Fibroblast of lung (primary cell): ENCODE measurements at regions not wholly inside any gene's neighbourhood (a gene's known extent, or its start where the extent isn't known, plus 50 kb on each side); places are given as distances from the start of the nearest gene placed in this dataset.

Experiments used
- DNase-seq, 2 donors: peaks; one replicate each; pipeline versions ENCODE4 v3.0.0 to v3.0.0-alpha.2; 2010; ENCODE audit warnings: low read depth in 2 of 2
- H2AFZ ChIP-seq: 2 replicates; pipeline ENCODE4 v1.5.1; 2012; ENCODE audit warnings: low read length, control low read depth, inconsistent platforms
- H3K27ac ChIP-seq: 2 replicates; pipeline ENCODE4 v1.5.1; 2011; ENCODE audit warnings: low read length, control low read depth; ENCODE audit not compliant: insufficient read depth
- H3K27me3 ChIP-seq: 2 replicates; pipeline ENCODE4 v1.5.1; 2011; ENCODE audit warnings: mild to moderate bottlenecking, low read length; ENCODE audit not compliant: control insufficient read depth, insufficient read depth
- H3K36me3 ChIP-seq: 2 replicates; pipeline ENCODE4 v1.5.1; 2011; ENCODE audit warnings: low read length; ENCODE audit not compliant: control insufficient read depth, insufficient read depth
- H3K4me1 ChIP-seq: 2 replicates; pipeline ENCODE4 v1.5.1; 2011; ENCODE audit warnings: low read length; ENCODE audit not compliant: control insufficient read depth, insufficient read depth; ENCODE audit errors: extremely low read depth
- H3K4me2 ChIP-seq: 2 replicates; pipeline ENCODE4 v1.5.1; 2011; ENCODE audit warnings: low read length, control low read depth; ENCODE audit not compliant: insufficient read depth; ENCODE audit errors: extremely low read depth
- H3K4me3 ChIP-seq, 4 experiments: fragments of 200-600 bp in 1 of 4; sonication (generic) in 1 of 4; replicated peaks in 1 of 4; 2 replicates each; pipeline ENCODE4 v1.5.1; 2011 to 2016; ENCODE audit warnings: low read length in 4 of 4, low read depth in 3 of 4, mild to moderate bottlenecking in 3 of 4, control low read depth in 2 of 4, inconsistent platforms in 1 of 4, mixed read lengths in 1 of 4; ENCODE audit not compliant: insufficient read depth in 1 of 4; ENCODE audit errors: control extremely low read depth in 1 of 4
- H3K79me2 ChIP-seq: 2 replicates; pipeline ENCODE4 v1.5.1; 2012; ENCODE audit warnings: mild to moderate bottlenecking, low read length, inconsistent platforms; ENCODE audit not compliant: control insufficient read depth, insufficient read depth
- H3K9ac ChIP-seq: 2 replicates; pipeline ENCODE4 v1.5.1; 2011; ENCODE audit warnings: mild to moderate bottlenecking, low read length, control low read depth; ENCODE audit not compliant: insufficient read depth
- H3K9me3 ChIP-seq: 2 replicates; pipeline ENCODE4 v1.5.1; 2012; ENCODE audit warnings: low read depth, low read length; ENCODE audit not compliant: control insufficient read depth, insufficient read depth
- H4K20me1 ChIP-seq: 2 replicates; pipeline ENCODE4 v1.5.1; 2011; ENCODE audit warnings: low read length; ENCODE audit not compliant: control insufficient read depth, insufficient read depth; ENCODE audit errors: extremely low read depth
- EZH2 ChIP-seq: IDR thresholded peaks from 2 replicates; pipeline ENCODE4 v1.5.1; 2012; ENCODE audit warnings: low read length, control low read depth, mild to moderate bottlenecking; ENCODE audit errors: missing control alignments
- TF ChIP-seq, protein P1 (sequence below), 2 donors: IDR thresholded peaks in 1 of 2; conservative IDR thresholded peaks in 1 of 2; 1 replicate in 1 of 2; 2 replicates in 1 of 2; pipeline ENCODE4 v1.5.1; 2011 to 2012; ENCODE audit warnings: low read length in 2 of 2, control low read depth in 1 of 2, inconsistent platforms in 1 of 2, low read depth in 1 of 2, mild to moderate bottlenecking in 1 of 2

DNA sequence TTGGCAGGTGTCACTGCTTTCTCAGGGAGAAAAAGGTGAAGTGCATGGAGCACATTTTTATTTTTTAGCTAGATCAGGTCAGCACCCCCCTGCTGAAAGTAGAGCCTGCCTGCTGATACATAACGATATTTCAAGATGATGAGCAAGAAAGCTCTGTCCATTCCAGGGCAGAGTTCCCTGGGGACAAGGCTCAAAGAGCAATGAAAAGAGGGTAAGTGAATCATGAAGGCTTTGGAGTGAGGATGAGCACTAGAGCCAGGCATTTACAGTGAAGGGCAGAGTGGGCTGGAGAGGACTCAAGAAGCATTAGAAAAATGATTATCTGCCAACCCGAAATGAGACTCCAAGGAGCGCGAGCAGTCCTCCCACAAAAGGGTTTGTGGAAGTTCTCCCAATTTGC is 345.7 kb downstream of the TLE4 start:
- Histone ChIP-seq H3K9ac (no peak overlapping the region), H2AFZ (no peak overlapping the region), H3K4me3 (no peak overlapping the region), H3K9me3 (no peaks in the 10 kb centered on the region), H3K27me3 (no peaks in the 10 kb centered on the region), H3K4me2 (no peak overlapping the region), H3K27ac (no peak overlapping the region), H4K20me1 (no peaks in the 10 kb centered on the region), H3K79me2 (no peaks in the 10 kb centered on the region), H3K36me3 (no peaks in the 10 kb centered on the region), H3K4me1 (no peaks in the 10 kb centered on the region)
- TF ChIP-seq EZH2, result no peak
- TF ChIP-seq, protein P1, sequence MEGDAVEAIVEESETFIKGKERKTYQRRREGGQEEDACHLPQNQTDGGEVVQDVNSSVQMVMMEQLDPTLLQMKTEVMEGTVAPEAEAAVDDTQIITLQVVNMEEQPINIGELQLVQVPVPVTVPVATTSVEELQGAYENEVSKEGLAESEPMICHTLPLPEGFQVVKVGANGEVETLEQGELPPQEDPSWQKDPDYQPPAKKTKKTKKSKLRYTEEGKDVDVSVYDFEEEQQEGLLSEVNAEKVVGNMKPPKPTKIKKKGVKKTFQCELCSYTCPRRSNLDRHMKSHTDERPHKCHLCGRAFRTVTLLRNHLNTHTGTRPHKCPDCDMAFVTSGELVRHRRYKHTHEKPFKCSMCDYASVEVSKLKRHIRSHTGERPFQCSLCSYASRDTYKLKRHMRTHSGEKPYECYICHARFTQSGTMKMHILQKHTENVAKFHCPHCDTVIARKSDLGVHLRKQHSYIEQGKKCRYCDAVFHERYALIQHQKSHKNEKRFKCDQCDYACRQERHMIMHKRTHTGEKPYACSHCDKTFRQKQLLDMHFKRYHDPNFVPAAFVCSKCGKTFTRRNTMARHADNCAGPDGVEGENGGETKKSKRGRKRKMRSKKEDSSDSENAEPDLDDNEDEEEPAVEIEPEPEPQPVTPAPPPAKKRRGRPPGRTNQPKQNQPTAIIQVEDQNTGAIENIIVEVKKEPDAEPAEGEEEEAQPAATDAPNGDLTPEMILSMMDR (conservative IDR thresholded peaks at IDR 0.05 in 1 of 2, IDR thresholded peaks at IDR 0.05 in 1 of 2; ENCODE audit: low read depth in 1 of 2, low read length in 2 of 2), result no peak
- no peak for DNase-seq

DNA sequence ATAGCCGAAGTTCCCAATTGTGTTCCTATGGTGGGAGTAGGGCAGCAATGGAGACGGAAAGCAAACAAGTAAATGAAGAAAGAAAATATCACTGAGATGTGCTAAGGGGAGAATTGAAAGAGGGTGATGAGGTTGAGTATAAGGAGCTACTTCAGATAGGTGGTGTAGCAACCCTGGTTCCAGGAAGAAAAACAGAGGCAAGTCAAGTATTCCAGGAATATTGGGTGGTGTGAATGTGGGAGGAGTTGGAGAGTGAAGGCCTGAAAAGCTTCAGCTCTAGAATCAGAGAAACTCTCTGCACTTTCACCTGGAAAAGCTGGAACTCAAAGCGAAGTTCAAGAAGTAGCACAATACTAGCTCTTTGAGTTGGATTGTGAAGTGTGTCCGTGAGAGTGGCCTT is 342.1 kb downstream of the TLE4 start:
- no peak overlapping the region for H3K27ac ChIP-seq
- H3K4me3 ChIP-seq, result no peak overlapping the region
- H3K36me3 ChIP-seq, result no peaks in the 10 kb centered on the region
- no peak overlapping the region for H2AFZ ChIP-seq
- TF ChIP-seq EZH2, result no peak
- TF ChIP-seq, protein P1 (conservative IDR thresholded peaks at IDR 0.05 in 1 of 2, IDR thresholded peaks at IDR 0.05 in 1 of 2; ENCODE audit: low read depth in 1 of 2, low read length in 2 of 2), result no peak
- H4K20me1 ChIP-seq, result no peaks in the 10 kb centered on the region
- H3K4me2 ChIP-seq, result no peak overlapping the region
- H3K9ac ChIP-seq, result no peak overlapping the region
- DNase-seq, result no peak
- no peaks in the 10 kb centered on the region for H3K79me2 ChIP-seq
- H3K27me3 ChIP-seq, result no peaks in the 10 kb centered on the region
- H3K9me3 ChIP-seq, result no peaks in the 10 kb centered on the region
- H3K4me1 ChIP-seq, result no peaks in the 10 kb centered on the region

DNA sequence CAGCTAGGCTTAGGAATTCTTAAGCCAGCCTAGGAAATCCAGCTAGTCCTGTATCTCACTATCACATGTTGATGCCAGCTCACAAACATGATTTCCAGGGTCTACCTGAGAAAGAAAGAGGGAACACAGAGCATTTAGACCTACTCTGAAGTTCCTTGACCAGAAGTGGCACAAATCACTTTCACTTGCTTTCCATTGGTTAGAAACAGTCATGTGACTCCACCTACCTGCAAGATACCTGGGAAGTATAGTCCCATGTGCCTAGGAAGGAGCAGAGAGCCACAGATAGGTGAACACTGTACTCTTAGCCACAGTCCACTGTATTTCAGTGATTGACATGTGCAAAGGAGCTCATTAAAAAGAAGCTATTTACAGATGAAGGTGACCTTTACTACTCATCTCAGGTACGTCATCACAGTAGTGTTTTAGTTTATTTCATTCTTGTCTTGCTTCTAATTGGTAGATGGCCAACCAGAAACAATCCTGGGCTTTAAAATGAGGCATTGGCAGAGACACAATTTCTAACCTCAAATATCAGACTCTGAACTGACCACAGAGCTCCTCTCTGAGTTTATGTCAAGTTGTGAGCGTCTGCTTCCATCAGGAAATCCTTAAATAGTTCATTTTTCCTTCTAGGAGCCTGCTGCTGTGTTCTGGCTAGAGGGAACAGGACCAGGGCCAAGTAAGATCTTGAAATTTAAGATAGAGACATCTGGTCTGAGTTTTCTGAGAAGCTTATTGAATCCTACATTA is 340.7 kb downstream of the TLE4 start:
- Histone ChIP-seq H3K4me3 (no peak overlapping the region), H3K4me1 (no peaks in the 10 kb centered on the region), H2AFZ (no peak overlapping the region), H3K79me2 (no peaks in the 10 kb centered on the region), H3K9me3 (no peaks in the 10 kb centered on the region), H4K20me1 (no peaks in the 10 kb centered on the region), H3K9ac (no peak overlapping the region), H3K4me2 (no peak overlapping the region), H3K27ac (no peak overlapping the region), H3K27me3 (no peaks in the 10 kb centered on the region), H3K36me3 (no peaks in the 10 kb centered on the region)
- TF ChIP-seq EZH2, result no peak
- TF ChIP-seq, protein P1 (conservative IDR thresholded peaks at IDR 0.05 in 1 of 2, IDR thresholded peaks at IDR 0.05 in 1 of 2; ENCODE audit: low read depth in 1 of 2, low read length in 2 of 2), result no peak
- DNase-seq, result peak in 1 of 2 donors; percentile 74
